ENCODE measurements at regions not wholly inside any gene's neighbourhood (a gene's known extent, or its start where the extent isn't known, plus 50 kb on each side); places are given as distances from the start of the nearest gene placed in this dataset.

DNA sequence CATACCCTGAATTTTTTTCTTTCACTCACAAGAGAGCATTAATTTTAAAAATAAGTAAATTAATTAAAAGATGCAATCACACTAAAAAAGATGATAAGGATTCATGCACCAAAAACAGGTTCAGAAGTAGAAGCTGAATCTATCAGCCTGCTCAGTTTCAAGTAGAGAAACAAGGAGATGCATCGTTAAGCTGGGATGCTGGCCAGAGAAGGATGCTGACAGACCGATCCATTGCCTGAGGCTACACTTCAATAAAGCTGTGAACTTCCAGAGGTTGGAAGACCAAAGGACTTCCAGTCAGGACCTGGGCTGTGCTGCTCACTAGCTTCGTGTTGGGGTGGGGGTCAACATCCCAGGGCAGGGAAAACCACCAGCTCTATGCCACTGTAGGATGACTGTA lies 457.7 kb downstream of the EFNA5 start (continued):
- TF ChIP-seq, protein P1, sequence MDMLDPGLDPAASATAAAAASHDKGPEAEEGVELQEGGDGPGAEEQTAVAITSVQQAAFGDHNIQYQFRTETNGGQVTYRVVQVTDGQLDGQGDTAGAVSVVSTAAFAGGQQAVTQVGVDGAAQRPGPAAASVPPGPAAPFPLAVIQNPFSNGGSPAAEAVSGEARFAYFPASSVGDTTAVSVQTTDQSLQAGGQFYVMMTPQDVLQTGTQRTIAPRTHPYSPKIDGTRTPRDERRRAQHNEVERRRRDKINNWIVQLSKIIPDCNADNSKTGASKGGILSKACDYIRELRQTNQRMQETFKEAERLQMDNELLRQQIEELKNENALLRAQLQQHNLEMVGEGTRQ (IDR thresholded peaks at IDR 0.05; ENCODE audit: borderline replicate concordance, low read depth, low read length) = no peak
- TF ChIP-seq, protein P2, sequence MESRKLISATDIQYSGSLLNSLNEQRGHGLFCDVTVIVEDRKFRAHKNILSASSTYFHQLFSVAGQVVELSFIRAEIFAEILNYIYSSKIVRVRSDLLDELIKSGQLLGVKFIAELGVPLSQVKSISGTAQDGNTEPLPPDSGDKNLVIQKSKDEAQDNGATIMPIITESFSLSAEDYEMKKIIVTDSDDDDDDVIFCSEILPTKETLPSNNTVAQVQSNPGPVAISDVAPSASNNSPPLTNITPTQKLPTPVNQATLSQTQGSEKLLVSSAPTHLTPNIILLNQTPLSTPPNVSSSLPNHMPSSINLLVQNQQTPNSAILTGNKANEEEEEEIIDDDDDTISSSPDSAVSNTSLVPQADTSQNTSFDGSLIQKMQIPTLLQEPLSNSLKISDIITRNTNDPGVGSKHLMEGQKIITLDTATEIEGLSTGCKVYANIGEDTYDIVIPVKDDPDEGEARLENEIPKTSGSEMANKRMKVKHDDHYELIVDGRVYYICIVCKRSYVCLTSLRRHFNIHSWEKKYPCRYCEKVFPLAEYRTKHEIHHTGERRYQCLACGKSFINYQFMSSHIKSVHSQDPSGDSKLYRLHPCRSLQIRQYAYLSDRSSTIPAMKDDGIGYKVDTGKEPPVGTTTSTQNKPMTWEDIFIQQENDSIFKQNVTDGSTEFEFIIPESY (IDR thresholded peaks at IDR 0.05; ENCODE audit: borderline replicate concordance, low read depth) = no peak
- no peak for TF ChIP-seq RFX5 (IDR thresholded peaks at IDR 0.05; ENCODE audit: low read length)
- no peak for TF ChIP-seq FOXJ3 (CRISPR knock-in tag; IDR thresholded peaks at IDR 0.05)
- TF ChIP-seq RCOR1 (IDR thresholded peaks at IDR 0.05; ENCODE audit: low read length) = peak; percentile 69; the same call in 1 of the 2 replicates
- TF ChIP-seq FOSL2 (IDR thresholded peaks at IDR 0.05; ENCODE audit: borderline replicate concordance, low read depth) = no peak
- TF ChIP-seq MEF2A (IDR thresholded peaks at IDR 0.05; ENCODE audit: borderline replicate concordance, low read depth) = no peak

DNA sequence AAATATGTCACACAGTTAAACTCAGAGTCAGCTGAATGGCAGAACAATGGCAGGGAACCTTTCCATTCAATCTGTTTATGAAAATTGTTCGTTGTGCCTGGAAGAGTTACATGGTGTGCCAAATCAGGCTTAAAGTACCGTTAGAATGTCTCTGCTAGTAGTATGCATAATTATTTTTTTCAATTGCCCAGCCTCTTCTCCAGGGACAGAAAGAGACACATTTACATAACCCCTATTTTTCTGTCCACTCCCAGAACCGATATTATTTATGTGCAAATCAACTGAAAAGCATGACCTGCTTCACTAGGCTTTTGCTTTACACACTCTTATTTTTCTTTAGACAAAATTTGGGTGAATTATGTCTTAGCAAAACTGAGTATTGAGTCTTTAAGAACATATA lies 459.1 kb downstream of the EFNA5 start:
- Histone ChIP-seq H3F3A (replicated peaks; ENCODE audit: insufficient read depth) (no peaks in the 10 kb centered on the region), H3K9ac (no peak overlapping the region), H3K9me3 (no peaks in the 10 kb centered on the region), H3K79me2 (ENCODE audit: insufficient read depth) (no peaks in the 10 kb centered on the region), H3K4me2 (no peak overlapping the region), H3K4me1 (ENCODE audit: control insufficient read depth in 1 of 2, insufficient read depth in 2 of 2, low read depth in 1 of 2, low read length in 1 of 2) (peaks cover 4% of the 10 kb centered on the region in 2 experiments; a peak in 3 of 4 replicates), H3K4me3 (ENCODE audit: low read depth in 2 of 2, low read length in 1 of 2) (no peak overlapping the region), H3K9me2 (peaks cover 2% of the 10 kb centered on the region; the same call in 1 of the 2 replicates), H3K36me3 (replicated peaks in 1 of 2; ENCODE audit: control insufficient read depth in 1 of 2, insufficient read depth in 2 of 2, low read length in 1 of 2) (no peaks in the 10 kb centered on the region), H2AFZ (ENCODE audit: low read depth) (no peak overlapping the region), H3K27ac (ENCODE audit: low read depth in 2 of 2, low read length in 1 of 2) (no peak overlapping the region), H3K27me3 (ENCODE audit: insufficient read depth) (no peaks in the 10 kb centered on the region), H4K20me1 (ENCODE audit: insufficient read depth) (no peaks in the 10 kb centered on the region)
- ChIA-PET POLR2A (no interaction called here), CTCF (interaction anchor here (1.0 kb wide), 1 partner anchor 226 kb away, joined by 3 read pairs; no protein-coding TSS in a partner anchor)
- DNase-seq = no peak
- 80% methylated on average over 3 of the region's 3 CpGs for WGBS (ENCODE audit: low lambda C conversion rate)
- TF ChIP-seq MXI1 (IDR thresholded peaks at IDR 0.05; ENCODE audit: low read depth, low read length) = no peak

DNA sequence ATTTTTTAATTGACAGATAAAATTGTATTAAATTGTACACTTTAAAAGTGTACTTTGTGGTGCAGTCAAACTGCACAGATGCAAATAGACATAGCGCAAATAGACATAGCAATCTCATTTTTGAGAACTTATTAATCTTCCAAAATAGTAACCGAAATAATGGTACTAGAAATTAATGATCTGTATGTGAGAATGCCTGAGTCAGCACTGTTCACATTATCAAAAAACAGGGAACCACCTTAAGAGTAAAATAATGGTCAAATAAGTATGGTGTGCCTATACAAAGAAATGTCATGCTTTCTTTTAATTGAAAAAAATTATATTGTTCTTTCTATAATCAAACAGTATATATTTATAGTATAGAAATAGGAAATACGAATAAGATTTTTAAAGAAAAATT lies 461.9 kb downstream of the EFNA5 start:
- Histone ChIP-seq H3K9me3 (no peaks in the 10 kb centered on the region), H3K9ac (no peak overlapping the region), H3K9me2 (peaks cover 9% of the 10 kb centered on the region; the same call in 1 of the 2 replicates), H3K4me1 (ENCODE audit: control insufficient read depth in 1 of 2, insufficient read depth in 2 of 2, low read depth in 1 of 2, low read length in 1 of 2) (peaks cover 0 to 4% of the 10 kb centered on the region in 2 experiments; a peak in 2 of 4 replicates), H3F3A (replicated peaks; ENCODE audit: insufficient read depth) (no peaks in the 10 kb centered on the region), H2AFZ (ENCODE audit: low read depth) (no peak overlapping the region), H3K27me3 (ENCODE audit: insufficient read depth) (no peaks in the 10 kb centered on the region), H4K20me1 (ENCODE audit: insufficient read depth) (no peaks in the 10 kb centered on the region), H3K27ac (ENCODE audit: low read depth in 2 of 2, low read length in 1 of 2) (no peak overlapping the region), H3K36me3 (replicated peaks in 1 of 2; ENCODE audit: control insufficient read depth in 1 of 2, insufficient read depth in 2 of 2, low read length in 1 of 2) (no peaks in the 10 kb centered on the region), H3K79me2 (ENCODE audit: insufficient read depth) (no peaks in the 10 kb centered on the region), H3K4me3 (ENCODE audit: low read depth in 2 of 2, low read length in 1 of 2) (no peak overlapping the region), H3K4me2 (no peak overlapping the region)
- ChIA-PET POLR2A (no interaction called here), CTCF (no interaction called here)
- 87% methylated on average over 3 of the region's 3 CpGs for WGBS (ENCODE audit: low lambda C conversion rate)
- TF ChIP-seq, protein P3, sequence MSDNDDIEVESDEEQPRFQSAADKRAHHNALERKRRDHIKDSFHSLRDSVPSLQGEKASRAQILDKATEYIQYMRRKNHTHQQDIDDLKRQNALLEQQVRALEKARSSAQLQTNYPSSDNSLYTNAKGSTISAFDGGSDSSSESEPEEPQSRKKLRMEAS (IDR thresholded peaks at IDR 0.05; ENCODE audit: low read depth) = no peak
- TF ChIP-seq MEF2A (IDR thresholded peaks at IDR 0.05; ENCODE audit: borderline replicate concordance, low read depth) (no peak), GABPA (IDR thresholded peaks at IDR 0.05; ENCODE audit: low read depth) (no peak), FOXJ3 (CRISPR knock-in tag; IDR thresholded peaks at IDR 0.05) (no peak), RCOR1 (IDR thresholded peaks at IDR 0.05; ENCODE audit: low read length) (no peak), NRF1 (IDR thresholded peaks at IDR 0.05; ENCODE audit: low read depth, low read length) (no peak)
- TF ChIP-seq, protein P4, sequence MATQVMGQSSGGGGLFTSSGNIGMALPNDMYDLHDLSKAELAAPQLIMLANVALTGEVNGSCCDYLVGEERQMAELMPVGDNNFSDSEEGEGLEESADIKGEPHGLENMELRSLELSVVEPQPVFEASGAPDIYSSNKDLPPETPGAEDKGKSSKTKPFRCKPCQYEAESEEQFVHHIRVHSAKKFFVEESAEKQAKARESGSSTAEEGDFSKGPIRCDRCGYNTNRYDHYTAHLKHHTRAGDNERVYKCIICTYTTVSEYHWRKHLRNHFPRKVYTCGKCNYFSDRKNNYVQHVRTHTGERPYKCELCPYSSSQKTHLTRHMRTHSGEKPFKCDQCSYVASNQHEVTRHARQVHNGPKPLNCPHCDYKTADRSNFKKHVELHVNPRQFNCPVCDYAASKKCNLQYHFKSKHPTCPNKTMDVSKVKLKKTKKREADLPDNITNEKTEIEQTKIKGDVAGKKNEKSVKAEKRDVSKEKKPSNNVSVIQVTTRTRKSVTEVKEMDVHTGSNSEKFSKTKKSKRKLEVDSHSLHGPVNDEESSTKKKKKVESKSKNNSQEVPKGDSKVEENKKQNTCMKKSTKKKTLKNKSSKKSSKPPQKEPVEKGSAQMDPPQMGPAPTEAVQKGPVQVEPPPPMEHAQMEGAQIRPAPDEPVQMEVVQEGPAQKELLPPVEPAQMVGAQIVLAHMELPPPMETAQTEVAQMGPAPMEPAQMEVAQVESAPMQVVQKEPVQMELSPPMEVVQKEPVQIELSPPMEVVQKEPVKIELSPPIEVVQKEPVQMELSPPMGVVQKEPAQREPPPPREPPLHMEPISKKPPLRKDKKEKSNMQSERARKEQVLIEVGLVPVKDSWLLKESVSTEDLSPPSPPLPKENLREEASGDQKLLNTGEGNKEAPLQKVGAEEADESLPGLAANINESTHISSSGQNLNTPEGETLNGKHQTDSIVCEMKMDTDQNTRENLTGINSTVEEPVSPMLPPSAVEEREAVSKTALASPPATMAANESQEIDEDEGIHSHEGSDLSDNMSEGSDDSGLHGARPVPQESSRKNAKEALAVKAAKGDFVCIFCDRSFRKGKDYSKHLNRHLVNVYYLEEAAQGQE (IDR thresholded peaks at IDR 0.05; ENCODE audit: low read depth, low read length) = no peak
- no peak for DNase-seq
